GM18505 (cell line): ENCODE measurements at regions not wholly inside any gene's neighbourhood (a gene's known extent, or its start where the extent isn't known, plus 50 kb on each side); places are given as distances from the start of the nearest gene placed in this dataset.

ENCODE experiments used
- ATAC-seq: cut with Tn5 transposase; IDR thresholded peaks from one replicate; pipeline ENCODE4 v1.9.1; 2021; ENCODE audit not compliant: unreplicated experiment
- POLR2A ChIP-seq: IDR thresholded peaks from 4 replicates; pipeline ENCODE4 v1.6.1; 2011; ENCODE audit warnings: borderline replicate concordance; ENCODE audit not compliant: insufficient read depth, insufficient read length; ENCODE audit errors: extremely low read depth

DNA sequence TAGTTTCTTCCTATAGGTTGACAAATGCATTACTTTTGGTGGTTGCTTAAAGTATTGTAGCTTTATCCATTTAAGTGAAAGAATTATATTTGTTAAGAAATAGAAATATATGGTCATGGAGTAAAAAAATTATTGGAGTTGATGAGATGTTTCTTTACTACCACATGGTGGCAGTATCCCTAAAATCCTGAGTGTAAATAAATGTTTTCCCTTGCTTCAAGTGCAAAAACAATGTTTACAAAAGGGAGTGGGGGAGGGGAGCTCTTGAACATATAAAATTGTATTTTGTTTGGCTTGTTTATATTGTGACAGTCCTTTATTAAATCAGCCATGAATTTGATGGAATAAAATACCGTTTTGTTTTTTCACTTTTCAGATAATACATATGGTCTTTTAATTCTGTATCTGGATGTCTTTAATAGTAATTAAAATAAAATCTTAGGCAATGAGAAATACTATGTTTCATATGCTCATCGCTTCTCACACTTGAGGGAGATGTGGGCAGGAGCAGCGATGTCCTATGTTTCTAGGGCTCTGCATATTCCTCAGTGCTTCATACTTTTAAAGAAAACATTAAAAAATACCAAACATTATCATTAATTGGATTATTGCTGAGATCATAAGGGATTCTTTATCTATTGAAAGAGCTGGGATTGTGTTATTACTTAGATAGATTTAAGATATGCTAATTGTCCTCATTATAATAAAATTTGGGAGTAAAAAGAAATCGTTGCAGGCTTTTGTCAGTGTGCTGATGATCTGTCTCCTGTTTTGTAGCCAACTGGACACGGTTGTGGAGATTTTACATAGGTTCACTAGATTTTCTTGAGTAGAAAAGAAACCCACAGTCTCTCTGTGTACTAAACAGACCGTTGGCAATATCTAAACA lies 349.7 kb downstream of the TUSC7 start:
- ATAC-seq: no peak
- TF ChIP-seq POLR2A: no peak

DNA sequence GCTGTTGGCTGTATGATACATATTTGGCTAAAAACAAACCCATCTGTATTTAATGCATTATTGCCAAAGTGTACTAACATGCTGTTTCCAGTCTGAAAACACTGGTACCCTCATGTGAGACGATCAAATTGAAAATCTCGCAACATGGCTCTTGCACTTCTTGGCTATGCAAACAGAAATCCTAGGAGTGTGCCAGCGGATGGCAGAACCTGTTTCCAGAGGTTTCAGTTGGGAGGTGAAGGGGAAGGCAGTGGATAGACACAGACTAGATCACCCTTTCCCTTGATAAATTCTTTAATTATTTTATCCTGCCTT lies 350.3 kb downstream of the TUSC7 start:
- no peak for ATAC-seq
- no peak for TF ChIP-seq POLR2A

DNA sequence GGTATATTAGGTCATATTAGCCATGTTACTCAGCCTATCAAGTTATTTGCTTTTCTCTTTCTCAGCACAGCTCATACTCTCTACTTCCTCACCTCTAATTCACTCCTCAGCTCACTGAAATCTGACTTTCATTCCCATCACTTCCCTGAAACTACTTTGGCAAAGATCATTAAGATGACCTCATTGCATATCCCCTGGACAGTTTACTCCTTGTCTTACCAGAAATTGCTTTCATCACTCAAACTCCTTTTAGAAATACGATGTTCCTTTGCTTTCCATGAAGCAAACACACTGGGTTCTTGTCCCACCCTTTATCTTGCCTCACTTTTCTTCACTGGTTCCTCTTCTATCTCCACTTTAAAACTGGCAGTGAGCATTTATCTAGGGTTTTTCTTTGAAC lies 354.4 kb downstream of the TUSC7 start:
- ATAC-seq: no peak
- no peak for TF ChIP-seq POLR2A

DNA sequence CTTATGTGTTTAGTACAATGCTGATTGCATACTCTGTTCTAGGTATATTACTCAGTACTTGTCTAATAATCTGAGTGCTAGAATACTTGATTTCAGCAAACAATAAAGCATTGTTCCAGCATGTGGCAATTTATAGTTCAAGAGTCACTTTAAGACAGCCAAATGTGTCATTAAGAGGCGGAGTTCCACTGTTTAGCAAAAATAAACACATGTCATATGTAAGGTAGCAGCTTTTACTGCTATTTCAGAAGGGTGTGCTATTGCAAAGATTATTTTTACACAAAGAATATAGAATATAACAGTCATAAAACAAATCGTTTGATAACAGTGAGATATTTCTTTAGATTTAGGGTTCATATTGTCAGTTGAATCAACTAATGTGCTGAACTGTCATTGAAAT lies 358.7 kb downstream of the TUSC7 start:
- no peak for TF ChIP-seq POLR2A
- no peak for ATAC-seq

DNA sequence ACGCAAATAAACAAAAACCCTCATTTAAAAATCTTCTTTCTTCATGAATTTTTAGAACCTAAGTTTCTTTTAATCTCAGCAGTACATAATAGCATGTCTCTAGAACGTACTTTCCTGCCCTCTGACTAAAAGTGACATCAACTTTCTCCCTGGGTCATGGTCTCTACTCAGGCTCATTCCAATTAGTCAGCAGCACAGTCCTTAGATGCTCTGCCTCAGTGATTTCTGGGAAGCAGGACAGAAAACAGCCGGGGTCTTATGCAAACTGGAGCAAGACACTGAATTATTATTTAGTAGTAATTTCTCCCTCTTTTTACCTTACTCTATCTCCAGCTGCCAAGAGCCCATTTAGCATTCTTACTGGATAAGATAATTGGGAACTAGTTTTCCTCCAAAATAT lies 365.2 kb downstream of the TUSC7 start:
- no peak for ATAC-seq
- no peak for TF ChIP-seq POLR2A

DNA sequence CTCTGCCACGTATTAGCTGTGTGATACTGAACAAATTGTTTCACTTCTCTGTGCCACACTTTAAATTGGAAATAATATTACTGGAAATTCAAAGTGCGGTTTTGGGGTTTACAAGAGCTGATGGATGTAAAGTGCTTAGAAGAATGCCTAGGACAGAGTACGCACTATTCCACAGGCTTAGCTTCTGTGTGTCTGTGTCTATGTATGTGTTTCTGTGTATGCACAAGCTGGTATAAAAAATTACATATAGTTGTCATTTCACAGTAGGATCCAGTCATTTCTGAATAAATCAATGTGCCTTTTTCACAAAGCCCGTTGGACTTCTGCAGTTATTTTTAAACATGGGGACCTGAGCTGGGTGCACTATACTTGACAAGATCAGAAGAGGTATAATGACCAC lies 370.4 kb downstream of the TUSC7 start:
- TF ChIP-seq POLR2A: no peak
- ATAC-seq: no peak

DNA sequence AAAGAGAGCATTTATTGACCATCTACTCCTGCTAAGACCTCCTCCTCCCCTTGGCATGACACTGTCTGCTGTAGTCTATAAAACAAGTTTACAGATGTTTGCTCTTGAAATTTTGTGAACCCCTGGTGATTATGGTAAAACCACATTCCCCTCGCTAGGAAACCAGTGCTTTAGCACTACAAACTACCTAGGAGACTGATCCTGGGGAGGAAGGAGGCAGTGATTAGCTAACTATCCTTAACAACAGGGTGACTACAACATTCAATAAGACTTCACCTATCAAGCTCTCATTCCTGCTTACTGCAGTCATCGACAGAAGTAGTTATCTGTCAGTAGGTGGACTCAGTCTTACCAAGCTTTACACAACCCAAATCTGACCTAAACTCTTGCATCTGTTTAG lies 371.3 kb downstream of the TUSC7 start:
- ATAC-seq: no peak

DNA sequence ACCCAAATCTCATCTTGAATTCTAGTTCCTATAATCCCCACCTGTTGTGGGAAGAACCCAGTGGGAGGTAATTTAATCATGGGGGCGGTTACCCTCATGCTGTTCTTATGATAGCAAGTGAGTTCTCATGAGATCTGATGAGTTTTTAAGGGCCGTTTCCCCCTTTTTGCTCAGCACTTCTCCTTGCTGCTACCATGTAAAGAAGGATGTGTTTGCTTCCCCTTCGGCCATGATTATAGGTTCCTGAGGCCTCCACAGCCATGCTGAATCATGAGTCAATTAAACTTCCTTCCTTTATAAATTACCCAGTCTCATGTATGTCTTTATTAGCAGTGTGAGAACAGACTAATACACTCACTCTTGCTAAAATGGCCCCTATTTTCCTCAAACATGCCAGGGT lies 374.7 kb downstream of the TUSC7 start:
- TF ChIP-seq POLR2A: no peak
- ATAC-seq: no peak

More for the DNA sequence above, 371.3 kb downstream of the TUSC7 start:
- TF ChIP-seq POLR2A: no peak

DNA sequence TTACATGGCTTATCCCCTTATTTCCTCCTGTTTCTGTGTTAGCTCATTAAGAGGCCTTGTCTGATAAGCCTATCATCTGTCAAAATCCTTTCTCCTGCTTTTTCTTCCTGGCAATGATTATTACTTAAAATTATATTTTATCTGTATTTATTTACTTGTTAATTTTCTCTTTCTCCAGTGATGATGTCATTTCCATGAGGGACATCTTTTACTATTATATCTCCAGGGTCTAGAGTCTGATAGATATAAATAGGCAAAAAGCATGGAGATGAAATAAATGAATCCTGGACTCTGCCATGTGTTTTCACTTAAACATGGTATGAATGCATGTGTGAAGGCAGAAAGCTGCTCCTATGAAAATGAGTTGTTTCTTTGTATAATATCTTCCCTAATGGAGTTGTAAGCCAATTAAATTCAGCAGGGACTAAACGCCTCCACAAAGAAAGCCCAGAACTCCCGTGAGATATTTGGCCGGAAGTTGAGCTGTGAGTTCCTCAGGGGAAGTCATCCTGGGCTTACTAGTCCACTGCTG lies 375.2 kb downstream of the TUSC7 start:
- no peak for ATAC-seq
- TF ChIP-seq POLR2A: no peak

DNA sequence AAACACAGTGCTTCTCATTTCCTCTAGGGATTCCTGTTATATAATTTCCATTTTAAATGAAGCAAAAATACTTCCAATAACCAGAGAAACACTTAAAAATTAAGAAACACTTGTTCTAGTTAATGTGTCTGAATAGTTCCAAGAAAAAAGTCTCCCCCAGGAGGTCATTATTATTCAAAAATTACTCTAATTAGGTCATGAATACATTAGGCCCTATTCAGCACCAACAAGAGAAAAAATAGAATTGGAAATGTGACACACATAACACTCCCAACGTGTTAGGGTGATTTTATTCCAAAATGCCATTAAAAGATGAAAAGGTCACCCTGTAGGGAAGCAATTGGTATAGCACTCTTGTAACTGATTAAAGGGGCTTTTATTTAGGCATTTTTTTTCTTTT lies 382.1 kb downstream of the TUSC7 start:
- no peak for TF ChIP-seq POLR2A
- ATAC-seq: no peak

DNA sequence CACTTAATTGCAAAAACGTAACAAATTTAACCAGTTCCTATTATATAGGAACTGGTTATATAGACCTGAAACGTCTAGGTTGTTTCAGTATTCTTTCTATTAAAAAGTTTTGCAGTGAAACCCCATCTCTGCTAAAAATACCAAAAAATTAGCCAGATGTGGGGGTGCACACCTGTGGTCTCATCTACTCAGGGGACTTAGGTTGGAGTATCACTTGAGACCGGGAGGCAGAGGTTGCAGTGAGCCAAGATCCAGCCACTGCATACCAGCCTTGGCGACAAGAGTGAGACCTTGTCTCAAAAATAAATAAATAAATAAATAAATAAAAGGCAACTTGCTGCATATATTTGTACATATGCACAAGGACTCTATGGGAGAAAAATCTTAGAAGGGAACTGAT lies 387.0 kb downstream of the TUSC7 start:
- no peak for ATAC-seq
- TF ChIP-seq POLR2A: no peak

DNA sequence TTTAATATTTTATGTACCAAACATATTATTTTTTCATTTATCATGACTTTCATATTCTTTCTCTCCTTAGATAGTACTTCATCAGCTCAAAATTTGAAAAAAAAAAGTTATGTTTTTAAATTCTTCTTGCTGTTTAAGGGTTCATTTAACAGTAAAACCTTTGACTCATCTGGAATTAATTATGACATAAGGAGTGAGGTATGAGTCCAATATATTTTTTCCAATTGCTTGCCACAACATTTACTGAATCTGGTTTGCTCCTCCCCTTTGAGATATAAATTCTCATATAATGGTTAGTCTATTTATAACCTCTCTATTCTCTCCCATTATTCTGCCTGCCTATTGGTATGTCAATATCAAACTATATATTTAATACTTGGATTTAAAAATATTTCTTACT lies 387.8 kb downstream of the TUSC7 start:
- no peak for TF ChIP-seq POLR2A
- no peak for ATAC-seq

DNA sequence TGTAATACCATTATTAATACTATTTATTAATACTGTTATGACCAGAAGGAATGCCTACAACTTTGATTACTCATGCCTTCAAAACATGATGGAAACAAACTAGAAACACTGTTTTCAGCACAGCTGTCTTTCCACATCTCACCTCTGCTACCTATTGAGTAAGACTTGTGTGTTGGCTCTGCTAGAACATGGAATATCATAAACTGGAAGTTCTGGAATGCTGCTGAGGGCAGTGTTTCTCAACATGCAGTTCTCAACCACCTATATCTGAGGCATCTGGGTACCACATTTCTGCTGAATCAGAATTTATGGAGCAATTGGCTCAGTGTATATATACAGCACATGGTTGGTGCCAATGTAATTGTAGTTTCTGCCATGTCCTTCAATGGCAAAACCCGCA lies 392.1 kb downstream of the TUSC7 start:
- ATAC-seq: no peak
- no peak for TF ChIP-seq POLR2A

DNA sequence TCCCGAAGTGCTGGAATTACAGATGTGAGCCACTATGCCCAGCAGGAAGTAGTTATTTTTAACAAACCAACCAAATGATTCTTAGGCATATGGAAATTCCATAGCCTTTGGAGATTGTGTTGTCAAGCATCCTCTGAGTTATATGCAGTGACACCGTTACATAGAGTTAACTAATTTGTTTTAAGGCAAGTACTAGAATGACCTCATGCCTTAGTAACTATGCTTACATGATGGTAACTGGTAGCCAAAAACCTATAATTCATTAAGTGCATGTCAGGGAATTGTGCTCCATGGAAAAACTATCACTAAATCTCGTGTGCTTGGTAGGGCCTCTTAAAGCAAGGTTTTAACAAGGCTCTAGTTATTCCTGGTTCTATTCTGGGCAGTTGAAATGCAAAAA lies 392.8 kb downstream of the TUSC7 start:
- no peak for ATAC-seq

More for the DNA sequence above, 392.8 kb downstream of the TUSC7 start:
- no peak for TF ChIP-seq POLR2A
